Posterior cingulate gyrus (tissue), 11 donors: ENCODE measurements at regions not wholly inside any gene's neighbourhood (a gene's known extent, or its start where the extent isn't known, plus 50 kb on each side); places are given as distances from the start of the nearest gene placed in this dataset.

ENCODE experiments used
- DNase-seq, 10 donors: peaks; one replicate each; pipeline versions ENCODE4 v3.0.0 to v3.0.0-alpha.2; 2020 to 2021; ENCODE audit warnings: mixed read lengths in 3 of 10
- intact Hi-C: fragments of 100-400 bp; cut with DNase I; formaldehyde crosslinking; loops from one replicate; pipeline ENCODE4 v1.15.1; 2023

DNA sequence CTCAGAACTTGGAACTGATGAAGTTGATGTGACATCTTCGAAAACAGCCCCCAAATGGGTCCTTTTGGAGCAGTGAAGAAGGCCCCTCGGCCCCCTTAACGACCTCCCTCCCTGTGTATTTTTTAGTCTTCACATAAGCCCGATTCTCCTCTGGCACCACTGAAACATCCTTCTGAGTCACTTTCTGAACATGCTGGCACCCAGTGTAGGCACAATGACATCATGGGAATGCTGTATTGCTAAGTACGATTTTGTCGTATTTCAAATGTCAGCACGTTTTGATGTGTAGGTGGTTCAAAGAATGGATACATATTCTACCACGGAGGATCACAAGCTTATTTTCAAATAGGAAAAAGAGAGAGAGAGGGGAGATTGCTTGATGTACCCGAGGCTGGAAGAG is 111.7 kb upstream of the RIOK3 start:
- intact Hi-C loops = no loop called here
- DNase-seq = no peak

DNA sequence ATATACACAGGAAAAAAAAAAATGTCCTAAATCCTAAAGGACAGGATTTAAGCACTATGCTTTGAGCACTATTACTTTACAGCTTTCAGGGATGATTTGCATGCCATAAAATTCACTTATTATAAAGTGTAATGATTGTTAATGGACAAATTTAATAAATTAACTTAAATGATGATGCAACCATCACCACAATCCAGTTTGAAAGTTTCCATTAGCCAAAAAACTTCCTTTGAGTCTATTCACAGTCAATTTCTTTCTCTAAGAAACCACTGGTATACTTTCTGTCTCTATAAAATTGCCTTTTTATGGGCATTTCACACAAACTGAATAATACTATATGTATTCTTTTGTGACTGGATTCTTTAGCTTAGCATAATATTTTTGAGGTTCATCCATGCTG is 111.1 kb upstream of the RIOK3 start:
- DNase-seq = no peak
- intact Hi-C loops = no loop called here

DNA sequence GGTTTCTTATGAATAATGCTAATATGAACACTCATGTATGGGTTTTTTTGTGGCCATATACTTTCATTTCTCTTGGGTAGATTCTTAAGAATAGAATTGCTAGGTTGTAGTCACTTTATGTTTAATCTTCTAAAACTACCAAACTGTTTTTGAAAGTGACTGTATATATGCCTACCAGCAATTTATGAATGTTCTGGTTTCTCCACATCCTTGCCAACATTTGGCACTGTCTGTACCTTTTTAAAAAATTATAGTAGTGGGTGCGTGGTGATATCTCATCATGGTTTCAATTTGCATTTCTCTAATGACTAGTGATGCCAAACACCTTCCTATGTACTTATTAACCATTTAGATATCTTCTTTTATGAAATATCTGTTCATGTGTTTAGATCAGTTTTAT is 110.6 kb upstream of the RIOK3 start:
- no peak for DNase-seq
- intact Hi-C loops = no loop called here

DNA sequence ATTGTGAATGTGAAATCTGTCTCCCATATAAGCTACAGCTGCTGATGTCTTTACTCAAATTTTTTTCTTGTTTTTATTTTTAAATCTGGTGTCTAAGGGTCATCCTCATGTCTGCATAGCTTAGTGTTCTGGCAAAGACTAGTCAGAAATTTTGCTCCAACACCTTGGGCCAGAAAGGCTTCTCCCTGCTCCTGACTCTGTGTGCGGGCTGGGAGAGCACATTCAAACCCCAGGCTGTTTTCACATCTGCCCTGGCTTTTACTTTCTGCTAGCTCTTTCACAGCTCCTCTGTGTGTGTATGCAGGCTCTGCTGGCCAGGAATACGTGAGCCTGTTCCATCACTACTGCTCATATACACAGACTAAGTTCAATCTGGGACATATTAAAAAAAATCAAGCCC is 102.9 kb upstream of the RIOK3 start:
- DNase-seq = no peak
- intact Hi-C loops = no loop called here

DNA sequence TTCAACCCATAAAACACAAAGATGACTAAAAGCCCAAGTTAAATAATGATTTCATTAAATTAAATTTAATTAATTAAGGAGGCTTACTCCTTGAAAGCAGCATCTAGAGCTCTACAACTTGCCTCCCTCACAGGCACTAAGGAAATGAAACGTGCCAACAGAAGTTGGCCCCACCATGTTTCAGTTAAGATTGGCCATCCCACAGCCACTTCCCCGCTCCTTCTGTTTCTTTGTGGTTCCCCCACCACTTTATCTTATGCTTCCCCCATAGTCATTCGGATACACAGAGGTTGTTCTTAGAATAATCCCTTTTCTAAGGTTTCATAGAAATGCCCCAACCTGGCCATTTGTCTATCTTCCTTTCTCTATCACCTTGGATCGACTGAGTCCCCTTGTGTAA is 101.6 kb upstream of the RIOK3 start:
- intact Hi-C loops = no loop called here
- no peak for DNase-seq

DNA sequence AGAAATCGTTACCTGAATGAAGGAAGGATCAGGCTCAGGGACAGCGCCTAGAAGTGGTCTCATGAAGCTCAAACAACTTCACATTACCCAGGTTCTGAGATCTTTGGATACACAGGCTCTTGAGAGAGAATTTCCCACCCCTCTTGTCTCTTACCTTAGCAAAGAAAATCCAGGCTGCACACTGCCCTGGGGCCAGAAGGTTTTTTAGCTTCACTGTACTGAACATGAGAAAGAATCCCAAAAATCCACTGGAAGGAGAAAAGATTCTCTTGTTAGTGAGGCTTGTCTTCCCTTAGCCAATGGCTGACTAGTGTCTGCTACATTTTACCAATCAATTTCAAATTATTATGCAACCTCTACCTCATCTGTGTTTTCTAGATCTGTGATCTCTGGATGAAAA is 101.0 kb upstream of the RIOK3 start:
- intact Hi-C loops = no loop called here

DNA sequence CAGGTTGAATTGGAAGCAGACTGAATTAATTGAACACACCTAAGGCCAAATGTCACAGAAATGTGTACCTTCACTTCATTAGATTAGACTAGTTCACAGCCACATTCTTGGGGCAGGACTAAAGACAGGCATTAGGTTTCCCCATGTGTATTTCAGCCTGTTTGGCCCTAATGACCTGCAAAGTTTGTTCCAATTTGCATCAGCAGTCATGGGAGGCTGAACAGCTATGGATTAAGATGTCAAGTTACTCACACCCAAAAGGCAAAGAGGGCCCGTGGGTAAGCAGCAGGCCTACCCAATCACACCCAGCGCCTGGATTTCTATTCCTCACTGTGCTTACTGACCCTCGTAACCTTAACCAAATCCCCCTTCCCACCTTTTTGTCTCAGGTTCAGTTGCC is 99.6 kb upstream of the RIOK3 start:
- intact Hi-C loops = no loop called here

More for the DNA sequence above, 101.0 kb upstream of the RIOK3 start:
- no peak for DNase-seq

DNA sequence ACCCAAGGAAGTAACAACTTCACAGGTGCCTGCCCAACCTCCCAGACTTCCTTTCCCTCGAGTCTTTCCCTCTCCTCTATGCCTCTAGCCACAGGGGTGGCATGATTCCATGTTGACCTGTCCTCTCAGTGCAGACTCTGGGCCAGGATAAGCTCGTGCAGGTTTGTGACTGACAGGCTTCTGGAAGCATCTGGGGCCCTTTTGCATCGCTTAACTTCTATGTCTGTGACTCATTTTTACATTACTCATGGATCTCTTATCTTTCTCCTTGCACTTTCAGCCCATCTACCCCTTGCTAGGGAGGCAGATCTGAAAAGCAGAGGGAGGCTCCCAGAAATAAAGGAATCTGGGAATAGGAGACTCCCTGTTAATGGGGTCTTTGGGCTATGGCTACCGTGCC is 98.5 kb upstream of the RIOK3 start:
- intact Hi-C loops = no loop called here
- no peak for DNase-seq

More for the DNA sequence above, 99.6 kb upstream of the RIOK3 start:
- DNase-seq = no peak

DNA sequence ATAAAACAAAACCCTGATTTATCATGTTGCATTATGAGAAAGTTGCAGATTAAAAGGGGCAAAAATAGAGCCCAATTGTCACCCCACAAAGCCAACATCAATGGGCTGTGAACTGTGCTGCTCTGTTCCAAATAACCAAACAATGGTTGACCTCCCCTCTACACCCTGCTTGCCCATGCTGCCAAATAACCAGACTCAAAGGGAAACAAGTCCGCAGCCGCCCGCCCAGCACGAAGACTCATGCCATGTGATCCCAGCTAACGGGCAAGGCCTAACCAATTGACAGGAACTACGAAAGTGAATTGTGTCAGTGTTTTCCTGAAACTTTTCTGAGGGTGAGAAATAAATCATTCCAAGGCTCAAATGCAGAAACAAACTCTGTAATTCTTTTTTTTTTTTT is 97.9 kb upstream of the RIOK3 start:
- intact Hi-C loops = no loop called here
- peak in 8 of 10 donors; percentile 8 to 88 (median 38) for DNase-seq

DNA sequence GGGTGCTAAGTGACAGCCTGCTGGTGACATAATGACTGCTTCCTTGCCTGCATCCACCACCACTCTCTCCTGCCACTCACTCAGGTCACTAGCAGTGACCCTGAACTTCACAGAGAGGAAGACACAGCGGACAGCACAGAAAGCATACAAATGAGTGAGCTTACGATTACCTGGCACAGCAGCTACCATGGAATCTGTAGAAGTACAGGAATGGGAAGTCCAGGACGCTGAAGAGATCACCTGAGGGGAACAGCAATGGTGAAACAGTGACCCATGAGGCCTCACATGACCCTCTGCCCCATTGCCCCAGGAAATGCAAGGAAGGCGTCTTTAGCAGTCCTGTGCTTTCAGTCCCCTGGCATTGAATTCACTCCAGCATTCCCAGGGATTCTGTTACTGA is 96.7 kb upstream of the RIOK3 start:
- intact Hi-C loops = no loop called here
- no peak for DNase-seq

DNA sequence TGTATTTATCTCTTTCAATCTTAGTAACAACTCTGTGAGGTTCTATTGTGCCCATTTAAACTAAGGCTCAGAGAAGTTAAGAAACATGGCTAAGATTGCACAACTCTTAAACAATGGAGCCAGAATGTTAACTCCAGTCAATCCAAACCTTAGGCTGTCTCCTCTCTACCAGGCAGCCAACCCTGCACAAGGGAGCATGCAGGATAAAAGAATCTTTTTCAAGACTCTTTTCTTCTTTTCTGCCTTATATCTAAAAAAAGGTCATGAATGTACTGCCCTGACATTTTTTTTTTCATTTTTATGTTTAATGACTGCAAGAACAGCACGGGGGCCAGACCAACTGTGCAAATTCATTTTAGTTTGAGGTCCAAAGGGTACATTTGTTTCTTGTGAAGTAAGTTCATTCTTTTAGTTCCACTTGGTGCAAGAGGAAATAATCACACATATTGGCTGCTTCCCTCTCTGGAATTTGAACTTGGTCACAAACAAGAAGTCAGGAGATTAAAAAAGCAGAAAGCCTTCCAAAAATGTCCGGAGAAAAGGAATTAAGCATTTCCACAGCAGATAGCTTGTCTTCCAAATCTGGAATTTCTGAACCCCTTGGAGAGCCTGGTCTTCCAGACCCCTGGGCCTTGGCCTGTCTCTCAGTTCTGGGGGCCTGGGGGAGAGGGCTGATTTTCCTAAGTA is 96.0 kb upstream of the RIOK3 start:
- intact Hi-C loops = no loop called here
- no peak for DNase-seq

DNA sequence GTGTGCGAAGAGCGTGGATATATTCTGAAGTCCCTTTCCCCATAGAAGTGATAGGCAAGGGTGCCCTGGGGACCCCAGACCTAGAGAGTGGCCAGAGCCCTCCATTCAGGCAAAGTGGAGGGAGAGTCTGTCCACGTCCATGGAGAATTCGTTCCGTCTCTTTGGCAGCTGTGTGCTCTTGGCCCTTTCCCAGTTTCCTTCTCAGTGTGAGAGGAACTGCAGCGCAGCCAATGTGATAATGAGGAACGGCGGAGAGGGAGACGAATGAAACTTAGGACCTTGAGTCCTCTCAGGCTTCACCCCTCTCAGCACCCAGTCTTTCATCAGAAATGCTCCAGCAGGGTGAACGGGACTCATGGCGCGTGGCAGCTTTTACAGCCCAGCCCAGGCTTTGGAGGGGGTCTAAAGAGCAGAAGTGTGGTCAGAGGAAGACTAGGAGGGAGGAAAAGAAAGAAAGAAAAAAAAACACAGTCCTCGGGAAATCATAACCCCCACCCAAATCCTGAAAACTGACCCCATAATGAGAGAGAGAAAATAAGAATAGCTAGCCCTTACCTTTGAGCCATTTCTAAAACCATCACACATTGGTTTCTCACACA is 95.0 kb upstream of the RIOK3 start:
- intact Hi-C loops = no loop called here
- DNase-seq = peak in 5 of 10 donors; percentile 15 to 40 (median 28)

DNA sequence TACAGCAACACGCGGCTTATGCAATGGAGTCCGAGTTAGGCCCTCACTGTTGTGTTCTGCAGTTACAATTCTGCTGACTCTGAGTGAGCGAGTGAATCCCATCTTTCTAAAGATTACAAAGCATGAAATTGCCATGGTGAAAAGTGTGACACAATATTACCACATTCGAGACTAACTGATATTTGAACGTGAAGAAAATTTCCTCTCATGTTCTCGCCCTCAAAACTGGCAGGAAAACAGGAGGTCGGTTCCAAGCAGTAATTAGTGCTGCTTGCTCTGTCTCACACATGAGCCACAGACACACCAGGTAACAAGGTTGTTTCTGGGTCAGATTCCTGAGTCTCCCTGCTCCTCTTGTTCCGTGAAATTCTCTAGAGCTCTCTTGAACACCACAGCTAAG is 93.7 kb upstream of the RIOK3 start:
- DNase-seq = no peak
- intact Hi-C loops = no loop called here

DNA sequence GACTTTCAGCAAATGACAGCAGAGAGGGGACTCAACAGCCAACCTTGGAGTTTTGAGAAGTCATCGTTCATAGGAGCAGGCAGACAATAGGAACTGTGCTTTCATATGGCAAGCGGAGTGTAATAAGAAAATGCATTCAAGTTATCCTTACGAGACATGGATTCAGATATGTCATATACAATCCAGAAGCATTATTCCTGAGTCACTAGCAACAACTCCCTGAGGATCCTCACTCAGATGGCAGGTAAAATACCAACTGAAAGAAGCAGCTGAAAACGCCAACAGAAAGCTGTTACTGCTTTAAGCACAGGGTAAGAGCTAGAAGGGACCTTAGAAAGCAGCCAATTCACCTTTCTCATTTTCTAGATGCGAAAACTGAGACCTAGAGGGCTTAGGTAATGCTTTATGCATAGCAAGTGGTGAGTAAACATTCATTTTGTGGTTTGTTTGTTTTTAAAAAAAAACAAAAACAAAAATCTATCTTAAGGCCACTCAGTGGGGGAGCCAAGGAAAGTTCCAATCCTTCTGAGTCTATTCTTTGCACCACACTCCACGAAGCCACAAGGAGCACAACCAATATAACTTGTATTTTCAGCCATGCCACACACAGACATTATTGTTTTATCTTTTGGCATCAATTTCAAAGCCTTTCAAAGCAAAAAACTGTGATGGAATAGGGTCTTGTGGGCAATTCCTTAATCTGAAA is 89.1 kb upstream of the RIOK3 start:
- no peak for DNase-seq
- intact Hi-C loops = no loop called here

DNA sequence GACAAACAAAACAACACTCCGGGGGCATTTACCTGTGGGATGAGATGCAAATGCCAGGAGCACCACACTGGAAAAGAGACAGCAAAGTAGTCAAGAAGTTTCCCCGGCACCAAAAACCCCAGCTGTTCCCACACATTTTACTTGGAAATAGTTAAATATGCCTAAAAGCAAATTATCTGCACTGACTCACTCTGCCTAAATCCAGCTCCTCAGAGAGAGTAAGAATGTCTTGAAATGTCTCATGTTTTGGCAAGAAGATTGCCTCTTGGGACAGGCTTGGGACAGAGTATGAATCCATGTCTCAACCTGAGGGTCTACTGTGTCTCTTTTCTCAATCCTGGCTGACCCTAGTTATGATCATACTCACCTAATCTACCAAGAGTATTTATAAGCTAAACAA is 87.5 kb upstream of the RIOK3 start:
- DNase-seq = no peak
- intact Hi-C loops = no loop called here

DNA sequence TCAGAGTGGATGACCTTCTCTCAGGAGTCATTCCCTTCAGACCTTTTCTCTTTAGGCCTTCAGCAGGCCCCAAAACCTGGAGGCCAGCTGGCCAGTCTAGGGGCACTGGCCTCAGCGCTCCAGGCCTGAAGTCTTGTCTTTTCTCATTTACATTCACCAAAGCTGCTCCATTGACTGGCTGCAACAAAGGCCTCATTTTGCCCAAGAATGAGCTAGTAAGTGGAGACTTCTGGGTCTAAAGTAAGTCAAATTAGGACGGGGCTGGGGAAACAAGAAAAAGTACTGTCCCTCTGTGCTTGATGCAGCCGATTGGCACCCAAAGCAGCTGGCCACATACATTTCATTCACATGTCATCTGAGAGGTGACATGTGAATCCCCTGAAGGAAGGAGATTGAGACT is 83.8 kb upstream of the RIOK3 start:
- intact Hi-C loops = no loop called here
- DNase-seq = peak in 2 of 10 donors; percentile 13 to 46

DNA sequence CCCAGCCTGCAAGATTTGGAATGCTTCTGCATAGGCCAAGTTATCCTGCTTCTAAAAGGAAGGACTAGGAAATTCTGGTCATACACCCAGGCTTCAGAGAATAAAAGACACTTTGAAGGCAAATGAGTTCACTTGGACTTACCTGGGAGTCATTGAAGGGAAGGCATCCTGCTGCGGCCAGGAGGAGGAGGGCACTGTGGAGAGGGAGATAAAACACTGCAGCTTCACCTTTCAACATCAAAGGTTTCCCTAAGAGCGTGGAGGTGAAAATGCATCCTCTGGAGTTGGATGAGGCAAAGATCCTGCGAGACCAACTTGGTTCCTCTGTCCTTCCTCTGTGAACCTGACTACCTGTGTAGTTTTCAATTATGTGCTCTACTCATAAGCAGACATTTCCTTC is 79.5 kb upstream of the RIOK3 start:
- intact Hi-C loops = loop anchor here (10.0 kb wide), 1 partner anchor 339 kb away; no protein-coding TSS in a partner anchor
- DNase-seq = peak in 1 of 10 donors; percentile 65

DNA sequence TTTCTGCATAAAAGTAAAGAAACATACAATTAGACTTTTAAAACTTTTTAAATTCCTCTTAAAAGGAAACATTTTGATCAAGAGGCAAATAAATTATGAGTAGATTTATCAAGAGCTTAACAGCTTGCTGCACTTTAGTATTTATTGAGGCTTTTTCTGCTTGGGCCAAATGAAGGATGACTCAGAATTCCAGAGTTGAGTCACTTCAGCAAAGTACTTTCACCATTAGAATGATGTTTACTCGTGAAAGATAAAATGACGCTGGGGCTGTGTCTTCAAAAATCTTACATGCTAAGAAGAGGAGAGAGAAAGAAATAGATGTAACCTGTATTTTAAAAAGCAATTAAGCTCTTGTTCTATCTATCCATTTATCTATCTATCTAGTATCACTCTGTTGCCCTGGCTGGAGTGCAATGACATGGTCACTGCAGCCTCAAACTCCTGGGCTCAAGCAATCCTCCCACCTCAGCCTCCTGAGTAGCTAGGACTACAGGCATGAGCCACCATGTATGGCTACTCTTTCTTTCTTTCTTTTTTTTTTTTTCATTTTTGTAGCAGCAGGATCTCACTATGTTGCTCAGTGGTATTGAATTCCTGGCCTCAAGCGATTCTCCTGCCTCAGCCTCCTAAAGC is 75.3 kb upstream of the RIOK3 start:
- no peak for DNase-seq
- intact Hi-C loops = loop anchor here (2.0 to 10.0 kb wide), 2 partner anchors 247 to 343 kb away; no protein-coding TSS in a partner anchor

DNA sequence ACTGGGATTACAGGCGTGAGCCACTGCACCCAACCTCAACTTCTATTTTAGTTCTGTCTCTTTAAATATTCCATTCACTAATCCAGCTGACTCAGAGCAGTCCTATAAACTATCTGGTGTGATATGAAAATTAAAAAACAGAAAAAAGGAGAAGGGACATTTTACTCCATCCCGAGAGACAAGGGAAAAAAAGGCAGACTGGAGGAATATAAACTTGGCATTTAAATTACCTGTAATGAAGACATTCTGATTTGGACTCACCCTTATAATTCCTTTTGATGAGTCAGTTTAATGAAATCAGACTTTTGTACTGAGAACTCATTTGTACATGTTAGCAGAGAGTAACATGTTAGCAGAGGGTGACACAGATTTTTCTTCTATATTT is 74.8 kb upstream of the RIOK3 start:
- intact Hi-C loops = loop anchor here (2.0 to 10.0 kb wide), 2 partner anchors 247 to 343 kb away; no protein-coding TSS in a partner anchor
- no peak for DNase-seq

DNA sequence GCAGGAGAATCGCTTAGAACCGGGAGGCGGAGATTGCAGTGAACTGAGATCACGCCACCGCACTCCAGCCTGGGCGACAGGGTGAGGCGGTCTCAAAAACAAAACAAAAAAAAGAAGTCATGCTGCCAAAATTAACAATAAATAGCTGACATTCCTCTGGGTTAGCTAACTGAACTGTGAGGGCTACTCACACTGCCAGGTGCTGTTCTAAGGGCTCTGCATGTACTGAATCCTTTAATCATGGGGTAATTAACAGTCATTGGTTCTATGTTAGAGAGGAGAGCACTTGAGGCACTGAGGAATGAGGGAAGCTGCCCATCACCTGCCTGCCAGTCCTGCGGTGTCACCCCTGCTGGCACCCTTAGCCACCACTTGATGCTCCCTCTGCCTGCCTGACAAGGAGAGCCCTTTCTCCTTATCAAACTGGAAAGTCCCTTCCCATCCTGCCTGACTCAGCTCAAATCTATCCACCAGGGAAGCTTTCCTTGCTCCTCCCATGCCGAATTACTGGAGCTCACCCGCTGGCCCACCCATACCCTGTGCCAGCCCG is 73.0 kb upstream of the RIOK3 start:
- intact Hi-C loops = no loop called here

DNA sequence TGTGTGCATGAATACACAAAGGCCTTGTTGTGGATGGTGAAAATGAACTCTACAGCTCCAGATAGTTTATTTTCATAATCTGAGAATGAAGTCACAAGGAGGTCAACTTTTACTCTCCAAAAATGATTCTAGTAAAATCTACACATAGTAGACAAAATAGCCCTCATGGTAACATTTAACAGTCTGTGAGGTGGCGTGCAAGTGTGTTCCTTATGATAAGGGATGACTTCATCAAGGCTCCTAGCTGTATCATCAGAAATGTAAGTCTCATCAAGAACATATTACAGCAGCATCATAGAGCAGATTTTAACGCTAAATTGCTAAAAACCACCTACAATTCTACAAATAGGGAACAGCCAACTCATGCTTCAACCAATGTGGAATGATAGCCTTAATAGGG is 72.3 kb upstream of the RIOK3 start:
- DNase-seq = no peak
- intact Hi-C loops = no loop called here

More for the DNA sequence above, 73.0 kb upstream of the RIOK3 start:
- no peak for DNase-seq
